IPS-NIHi7 (cell line): ENCODE measurements at regions not wholly inside any gene's neighbourhood (a gene's known extent, or its start where the extent isn't known, plus 50 kb on each side); places are given as distances from the start of the nearest gene placed in this dataset.

Experiments used
- DNase-seq: peaks from one replicate; pipeline ENCODE4 v3.0.0; 2012; ENCODE audit warnings: mixed read lengths; ENCODE audit errors: extremely low spot score

GRCh38 chr2:21253311-21254027, 129.7 kb downstream of the TDRD15 start:
- no peak for DNase-seq

DNA sequence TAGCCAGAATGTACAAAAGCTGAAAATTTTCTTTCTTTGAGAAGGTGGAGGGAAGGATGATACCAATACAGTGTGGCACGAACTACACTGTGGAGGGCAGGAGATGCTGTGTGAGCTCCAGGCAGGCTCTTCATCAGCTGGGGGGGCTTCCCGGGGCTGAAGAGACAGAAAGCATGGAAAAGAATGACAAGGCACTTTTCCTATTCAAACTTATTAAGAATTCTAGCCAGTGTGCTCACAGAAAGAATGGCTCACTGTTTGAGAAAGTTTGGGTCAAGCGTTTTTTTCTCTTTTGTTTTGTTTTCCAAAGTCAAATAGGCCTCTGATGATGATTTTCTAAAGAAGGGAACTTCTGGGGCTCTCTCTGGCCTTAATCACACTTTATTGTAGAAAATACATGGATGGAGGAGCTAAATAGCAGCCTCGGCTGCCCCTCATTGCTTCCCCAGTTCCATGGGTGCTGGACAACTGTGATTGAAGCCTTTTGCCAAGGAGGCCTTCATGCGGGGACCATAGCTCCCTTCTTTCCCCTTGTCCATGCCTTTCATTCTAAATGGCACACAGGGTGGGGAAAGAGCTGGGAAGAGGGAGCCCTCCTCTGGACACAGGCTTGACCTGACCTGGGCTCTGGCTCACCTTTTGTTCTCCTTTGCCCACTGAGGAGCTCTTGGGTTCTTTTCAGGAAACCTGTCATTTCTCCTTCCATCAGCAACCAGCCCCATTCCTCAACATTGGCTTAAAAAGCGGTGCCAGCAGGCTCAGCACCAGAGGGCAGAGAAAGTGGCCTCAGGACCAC, 130.6 kb downstream of the TDRD15 start:
- no peak for DNase-seq

GRCh38 chr2:21256006-21256405, 132.2 kb downstream of the TDRD15 start:
- DNase-seq = no peak

- DNase-seq = no peak
These were observed 133.9 kb downstream of the TDRD15 start for GRCh38 chr2:21257621-21258020.

DNA sequence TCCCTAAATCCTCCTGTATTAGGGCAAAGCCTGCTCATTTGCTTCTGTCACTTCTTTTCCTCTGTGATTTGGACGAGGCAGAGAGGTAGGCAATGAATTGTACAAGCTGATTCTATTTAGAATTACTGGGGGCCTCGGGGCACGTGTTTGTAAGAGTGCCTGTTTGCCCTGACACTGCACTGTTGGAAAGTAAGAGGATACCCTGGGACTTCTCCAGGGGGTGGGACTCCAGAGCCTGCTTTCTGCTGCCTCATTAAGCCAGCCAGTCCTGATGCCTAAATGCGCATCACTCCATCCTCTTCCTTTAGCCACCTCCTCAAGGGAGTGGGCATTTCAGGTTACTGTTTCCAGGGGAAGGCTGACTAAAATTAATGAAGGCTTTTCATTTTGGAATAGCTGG, 134.3 kb downstream of the TDRD15 start:
- no peak for DNase-seq

GRCh38 chr2:21260311-21260710, 136.5 kb downstream of the TDRD15 start:
- no peak for DNase-seq

- no peak for DNase-seq
These were observed 137.8 kb downstream of the TDRD15 start for GRCh38 chr2:21261591-21261990.

- DNase-seq = no peak
These were observed 138.7 kb downstream of the TDRD15 start for GRCh38 chr2:21262426-21262940.

GRCh38 chr2:21263622-21264021, 139.9 kb downstream of the TDRD15 start:
- no peak for DNase-seq

GRCh38 chr2:21265752-21266151, 142.0 kb downstream of the TDRD15 start:
- DNase-seq = no peak

- no peak for DNase-seq
These were observed 143.6 kb downstream of the TDRD15 start for GRCh38 chr2:21267232-21267835.

- no peak for DNase-seq
These were observed 144.6 kb downstream of the TDRD15 start for GRCh38 chr2:21268197-21268877.

GRCh38 chr2:21268878-21269224, 145.1 kb downstream of the TDRD15 start:
- no peak for DNase-seq

DNA sequence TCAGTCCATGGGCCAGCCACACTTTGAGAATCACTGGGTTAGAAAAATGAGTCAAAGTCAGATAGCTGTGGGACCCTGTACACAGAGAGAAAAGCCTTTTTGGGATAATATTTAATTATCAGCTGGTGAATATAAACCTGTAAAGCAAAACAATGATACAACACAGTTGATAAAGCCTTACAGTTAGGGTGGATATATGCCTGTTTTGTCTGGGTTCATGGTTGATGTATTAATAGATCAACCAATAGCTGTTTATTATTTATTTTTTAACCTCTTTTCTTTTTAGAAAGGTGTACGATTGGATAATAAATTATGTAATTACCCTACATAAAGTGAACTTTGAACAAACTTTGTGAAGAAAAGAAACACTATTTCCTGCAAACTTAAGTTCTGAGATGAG, 145.6 kb downstream of the TDRD15 start:
- DNase-seq = no peak

DNA sequence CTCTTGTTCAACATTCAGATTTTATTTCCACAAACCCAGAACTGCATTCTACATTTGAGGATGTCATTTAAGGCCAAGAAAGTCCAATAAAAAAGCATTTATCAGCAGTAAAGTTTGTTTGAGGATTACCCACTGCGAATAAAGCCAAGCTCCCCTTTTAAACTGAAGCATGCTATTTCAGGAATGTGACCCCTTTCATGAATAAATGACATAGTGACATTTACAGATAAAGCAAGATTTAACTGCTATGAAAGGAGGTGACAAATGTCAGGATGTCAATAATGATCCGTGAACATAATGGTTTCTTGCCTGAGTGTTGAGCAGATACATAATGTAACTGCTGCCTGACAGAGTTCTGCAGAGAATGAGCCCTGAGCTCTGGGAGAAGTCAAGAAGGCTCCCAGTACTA, 146.3 kb downstream of the TDRD15 start:
- DNase-seq = no peak

GRCh38 chr2:21270708-21271122, 146.9 kb downstream of the TDRD15 start:
- no peak for DNase-seq

DNA sequence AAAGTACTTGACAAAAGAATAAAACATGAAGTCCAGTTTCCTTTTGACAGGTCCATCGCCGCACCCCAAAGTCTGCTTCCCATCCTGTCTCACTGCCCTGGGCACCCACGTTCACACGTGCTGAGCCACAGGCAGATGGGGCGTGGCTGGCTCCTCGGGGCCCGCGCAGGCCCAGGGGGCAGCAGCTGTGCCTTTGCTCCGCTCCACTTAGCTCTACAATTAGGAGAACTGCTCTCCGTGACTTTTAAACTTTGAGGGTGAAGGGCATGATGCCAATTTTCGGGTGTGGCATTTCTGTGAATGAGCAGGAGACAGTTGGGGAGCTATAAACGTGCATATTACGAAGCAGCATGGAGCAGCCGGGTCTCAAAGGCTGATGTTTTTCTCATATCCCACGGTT, 152.4 kb downstream of the TDRD15 start:
- DNase-seq = no peak

DNA sequence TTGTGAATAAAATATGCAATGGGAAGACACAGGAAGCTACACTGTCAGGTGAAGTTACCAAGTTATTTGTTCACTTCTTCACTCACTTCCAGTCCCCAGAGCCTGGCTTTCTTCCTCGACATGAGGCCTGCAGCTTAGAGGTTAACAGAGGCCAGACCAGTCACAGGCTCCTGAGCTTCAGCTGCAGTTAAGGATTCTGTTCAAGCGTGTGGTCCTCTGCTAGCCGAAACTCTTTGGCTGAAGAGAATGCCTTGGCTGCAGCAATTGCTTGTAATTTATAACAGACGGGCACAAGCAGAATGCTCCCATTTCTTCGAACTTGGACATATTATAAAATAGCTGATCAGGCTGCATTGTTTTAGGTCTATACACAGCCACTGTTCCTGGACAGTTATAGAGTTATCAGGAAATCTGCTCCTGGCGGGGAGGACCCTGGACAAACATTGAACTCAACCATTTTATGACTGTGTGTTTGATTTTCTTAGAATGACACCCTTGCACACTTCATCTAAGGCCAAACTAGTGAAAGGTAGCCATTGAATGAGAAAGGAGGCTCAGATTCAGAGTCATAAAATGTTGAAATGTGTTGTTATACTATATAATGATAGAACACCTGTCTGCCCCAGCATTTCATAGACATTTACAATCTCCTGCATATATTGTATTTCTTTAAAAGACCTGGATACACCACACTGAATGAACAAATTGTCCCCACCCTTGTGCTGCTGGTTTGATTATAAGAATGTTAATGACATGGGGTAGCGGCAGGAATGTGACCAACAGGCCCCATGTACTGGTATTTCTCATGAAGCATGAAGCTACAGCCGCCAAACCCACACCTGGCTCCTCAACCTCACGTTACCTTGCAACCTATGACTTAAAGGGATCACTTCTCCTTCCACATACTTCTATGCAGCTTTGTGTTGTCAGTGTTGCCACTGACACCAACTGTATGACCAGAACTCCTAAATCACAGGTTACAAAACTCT, 153.6 kb downstream of the TDRD15 start:
- DNase-seq = no peak

- no peak for DNase-seq
These were observed 155.8 kb downstream of the TDRD15 start for GRCh38 chr2:21279525-21279924.

- DNase-seq = no peak
These were observed 157.0 kb downstream of the TDRD15 start for GRCh38 chr2:21280793-21281192.

GRCh38 chr2:21281384-21281783, 157.6 kb downstream of the TDRD15 start:
- no peak for DNase-seq
